Gastrocnemius medialis (tissue), 4 donors: ENCODE measurements at regions not wholly inside any gene's neighbourhood (a gene's known extent, or its start where the extent isn't known, plus 50 kb on each side); places are given as distances from the start of the nearest gene placed in this dataset.
"Not testable (repeated sequence)": the region's sequence is repeated elsewhere in the genome, so short reads cannot be mapped to it uniquely, and the experiment has no call there.

ENCODE experiments used
- POLR2A ChIP-seq, 2 donors: fragments of 450-650 bp; IDR thresholded peaks; one replicate each; pipeline ENCODE4 v1.6.1; 2017; ENCODE audit warnings: antibody characterized with exemption in 2 of 2, mild to moderate bottlenecking in 2 of 2, moderate library complexity in 2 of 2
- TF ChIP-seq, protein P1 (sequence below), 5 experiments: fragments of 450-650 bp in 3 of 5; fragments of 200-600 bp in 2 of 5; sonication (generic) in 2 of 5; IDR thresholded peaks in 4 of 5; conservative IDR thresholded peaks in 1 of 5; 1 replicate in 4 of 5; 2 replicates in 1 of 5; pipeline ENCODE4 v1.5.1; 2016 to 2019; ENCODE audit warnings: antibody characterized with exemption in 5 of 5, mild to moderate bottlenecking in 3 of 5, moderate library complexity in 3 of 5

DNA sequence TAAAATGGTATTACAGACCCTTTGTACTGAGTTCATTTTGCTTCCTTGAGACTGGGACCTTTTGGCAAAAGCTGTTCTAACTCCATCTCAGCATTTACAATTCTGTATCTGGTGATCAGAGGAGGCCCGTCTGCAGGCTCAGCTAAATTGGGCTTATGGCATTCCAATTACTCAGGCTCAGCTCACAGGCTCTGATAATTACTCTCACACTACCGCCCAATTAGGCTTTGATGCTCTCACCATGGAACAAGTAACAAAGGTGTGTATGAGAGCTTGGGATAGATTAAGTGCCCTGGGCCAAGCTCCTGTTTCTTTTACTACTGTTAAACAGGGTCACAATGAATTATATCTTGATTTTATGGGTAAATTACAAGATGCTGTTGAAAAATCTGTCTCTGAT lies 159.9 kb downstream of the IER5 start:
- not testable (repeated sequence) for TF ChIP-seq POLR2A (IDR thresholded peaks at IDR 0.05)
- TF ChIP-seq, protein P1, sequence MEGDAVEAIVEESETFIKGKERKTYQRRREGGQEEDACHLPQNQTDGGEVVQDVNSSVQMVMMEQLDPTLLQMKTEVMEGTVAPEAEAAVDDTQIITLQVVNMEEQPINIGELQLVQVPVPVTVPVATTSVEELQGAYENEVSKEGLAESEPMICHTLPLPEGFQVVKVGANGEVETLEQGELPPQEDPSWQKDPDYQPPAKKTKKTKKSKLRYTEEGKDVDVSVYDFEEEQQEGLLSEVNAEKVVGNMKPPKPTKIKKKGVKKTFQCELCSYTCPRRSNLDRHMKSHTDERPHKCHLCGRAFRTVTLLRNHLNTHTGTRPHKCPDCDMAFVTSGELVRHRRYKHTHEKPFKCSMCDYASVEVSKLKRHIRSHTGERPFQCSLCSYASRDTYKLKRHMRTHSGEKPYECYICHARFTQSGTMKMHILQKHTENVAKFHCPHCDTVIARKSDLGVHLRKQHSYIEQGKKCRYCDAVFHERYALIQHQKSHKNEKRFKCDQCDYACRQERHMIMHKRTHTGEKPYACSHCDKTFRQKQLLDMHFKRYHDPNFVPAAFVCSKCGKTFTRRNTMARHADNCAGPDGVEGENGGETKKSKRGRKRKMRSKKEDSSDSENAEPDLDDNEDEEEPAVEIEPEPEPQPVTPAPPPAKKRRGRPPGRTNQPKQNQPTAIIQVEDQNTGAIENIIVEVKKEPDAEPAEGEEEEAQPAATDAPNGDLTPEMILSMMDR (IDR thresholded peaks at IDR 0.05 in 4 of 5, conservative IDR thresholded peaks at IDR 0.05 in 1 of 5) = not testable (repeated sequence)
